Upper lobe of left lung (tissue), 4 donors: ENCODE measurements at regions not wholly inside any gene's neighbourhood (a gene's known extent, or its start where the extent isn't known, plus 50 kb on each side); places are given as distances from the start of the nearest gene placed in this dataset.

Experiments
- CTCF ChIP-seq, 6 experiments: fragments of 450-650 bp in 4 of 6; fragments of 200-600 bp in 2 of 6; sonication (generic) in 2 of 6; IDR thresholded peaks; one replicate each; pipeline ENCODE4 v1.5.1; 2016 to 2019; ENCODE audit warnings: antibody characterized with exemption in 6 of 6
- EP300 ChIP-seq, 4 donors: sonication (generic); formaldehyde crosslinking; IDR thresholded peaks; one replicate each; pipeline ENCODE4 v1.5.1; 2017; ENCODE audit warnings: antibody characterized with exemption in 4 of 4, control low read depth in 2 of 4
- POLR2A ChIP-seq, 4 donors: fragments of 450-650 bp; IDR thresholded peaks; one replicate each; pipeline ENCODE4 v1.5.1; 2016 to 2017; ENCODE audit warnings: antibody characterized with exemption in 4 of 4, mild to moderate bottlenecking in 2 of 4
- POLR2AphosphoS5 ChIP-seq, 2 donors: sonication (generic); formaldehyde crosslinking; IDR thresholded peaks; one replicate each; pipeline ENCODE4 v1.5.1; 2017; ENCODE audit warnings: antibody characterized with exemption in 2 of 2

GRCh38 chr4:171621646-171622045, 191.6 kb upstream of the GALNTL6 start:
- no peak for TF ChIP-seq EP300 (IDR thresholded peaks at IDR 0.05)
- TF ChIP-seq CTCF (IDR thresholded peaks at IDR 0.05) = no peak
- no peak for TF ChIP-seq POLR2AphosphoS5 (IDR thresholded peaks at IDR 0.05)
- no peak for TF ChIP-seq POLR2A (IDR thresholded peaks at IDR 0.05)
